ENCODE measurements at regions not wholly inside any gene's neighbourhood (a gene's known extent, or its start where the extent isn't known, plus 50 kb on each side); places are given as distances from the start of the nearest gene placed in this dataset.

DNA sequence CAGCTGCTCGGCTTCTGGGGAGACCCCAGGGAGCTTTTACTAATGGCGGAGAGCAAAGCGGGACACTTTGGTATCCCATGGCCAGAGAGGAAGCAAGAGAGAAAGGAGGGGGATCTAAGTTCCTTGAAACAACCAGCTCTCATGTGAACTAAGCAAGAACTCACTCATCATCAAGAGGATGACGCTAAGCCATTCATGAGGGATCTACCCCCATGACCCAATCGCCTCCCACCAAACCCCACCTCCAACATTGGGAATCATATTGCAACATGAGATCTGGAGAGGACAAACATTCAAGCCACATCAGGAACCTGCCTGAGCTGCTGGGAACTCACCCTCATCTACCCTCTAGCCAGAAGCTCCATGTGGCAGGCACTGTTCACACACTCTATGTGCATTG lies 372.1 kb upstream of the RUNX1 start:
- TF ChIP-seq, protein P1, sequence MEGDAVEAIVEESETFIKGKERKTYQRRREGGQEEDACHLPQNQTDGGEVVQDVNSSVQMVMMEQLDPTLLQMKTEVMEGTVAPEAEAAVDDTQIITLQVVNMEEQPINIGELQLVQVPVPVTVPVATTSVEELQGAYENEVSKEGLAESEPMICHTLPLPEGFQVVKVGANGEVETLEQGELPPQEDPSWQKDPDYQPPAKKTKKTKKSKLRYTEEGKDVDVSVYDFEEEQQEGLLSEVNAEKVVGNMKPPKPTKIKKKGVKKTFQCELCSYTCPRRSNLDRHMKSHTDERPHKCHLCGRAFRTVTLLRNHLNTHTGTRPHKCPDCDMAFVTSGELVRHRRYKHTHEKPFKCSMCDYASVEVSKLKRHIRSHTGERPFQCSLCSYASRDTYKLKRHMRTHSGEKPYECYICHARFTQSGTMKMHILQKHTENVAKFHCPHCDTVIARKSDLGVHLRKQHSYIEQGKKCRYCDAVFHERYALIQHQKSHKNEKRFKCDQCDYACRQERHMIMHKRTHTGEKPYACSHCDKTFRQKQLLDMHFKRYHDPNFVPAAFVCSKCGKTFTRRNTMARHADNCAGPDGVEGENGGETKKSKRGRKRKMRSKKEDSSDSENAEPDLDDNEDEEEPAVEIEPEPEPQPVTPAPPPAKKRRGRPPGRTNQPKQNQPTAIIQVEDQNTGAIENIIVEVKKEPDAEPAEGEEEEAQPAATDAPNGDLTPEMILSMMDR (IDR thresholded peaks at IDR 0.05) = no peak
- TF ChIP-seq, protein P2, sequence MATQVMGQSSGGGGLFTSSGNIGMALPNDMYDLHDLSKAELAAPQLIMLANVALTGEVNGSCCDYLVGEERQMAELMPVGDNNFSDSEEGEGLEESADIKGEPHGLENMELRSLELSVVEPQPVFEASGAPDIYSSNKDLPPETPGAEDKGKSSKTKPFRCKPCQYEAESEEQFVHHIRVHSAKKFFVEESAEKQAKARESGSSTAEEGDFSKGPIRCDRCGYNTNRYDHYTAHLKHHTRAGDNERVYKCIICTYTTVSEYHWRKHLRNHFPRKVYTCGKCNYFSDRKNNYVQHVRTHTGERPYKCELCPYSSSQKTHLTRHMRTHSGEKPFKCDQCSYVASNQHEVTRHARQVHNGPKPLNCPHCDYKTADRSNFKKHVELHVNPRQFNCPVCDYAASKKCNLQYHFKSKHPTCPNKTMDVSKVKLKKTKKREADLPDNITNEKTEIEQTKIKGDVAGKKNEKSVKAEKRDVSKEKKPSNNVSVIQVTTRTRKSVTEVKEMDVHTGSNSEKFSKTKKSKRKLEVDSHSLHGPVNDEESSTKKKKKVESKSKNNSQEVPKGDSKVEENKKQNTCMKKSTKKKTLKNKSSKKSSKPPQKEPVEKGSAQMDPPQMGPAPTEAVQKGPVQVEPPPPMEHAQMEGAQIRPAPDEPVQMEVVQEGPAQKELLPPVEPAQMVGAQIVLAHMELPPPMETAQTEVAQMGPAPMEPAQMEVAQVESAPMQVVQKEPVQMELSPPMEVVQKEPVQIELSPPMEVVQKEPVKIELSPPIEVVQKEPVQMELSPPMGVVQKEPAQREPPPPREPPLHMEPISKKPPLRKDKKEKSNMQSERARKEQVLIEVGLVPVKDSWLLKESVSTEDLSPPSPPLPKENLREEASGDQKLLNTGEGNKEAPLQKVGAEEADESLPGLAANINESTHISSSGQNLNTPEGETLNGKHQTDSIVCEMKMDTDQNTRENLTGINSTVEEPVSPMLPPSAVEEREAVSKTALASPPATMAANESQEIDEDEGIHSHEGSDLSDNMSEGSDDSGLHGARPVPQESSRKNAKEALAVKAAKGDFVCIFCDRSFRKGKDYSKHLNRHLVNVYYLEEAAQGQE (IDR thresholded peaks at IDR 0.05; ENCODE audit: insufficient read depth in 1 of 2, low read depth in 2 of 2, low read length in 1 of 2) = no peak
- TF ChIP-seq POLR2AphosphoS5 (IDR thresholded peaks at IDR 0.05; ENCODE audit: low read depth, low read length) (no peak), SIN3A (IDR thresholded peaks at IDR 0.05; ENCODE audit: borderline replicate concordance, insufficient read depth, low read depth, low read length) (no peak)
